T1000 (cell line): ENCODE measurements at regions not wholly inside any gene's neighbourhood (a gene's known extent, or its start where the extent isn't known, plus 50 kb on each side); places are given as distances from the start of the nearest gene placed in this dataset.

Experiments
- DNase-seq: peaks from one replicate; lab custom pipeline; 2025; ENCODE audit warnings: mixed read lengths; lab: John Stamatoyannopoulos, UW

GRCh38 chr21:26224366-26224765 lies 53.8 kb upstream of the APP start:
- DNase-seq = no peak
